PFSK-1 (cell line): ENCODE measurements at regions not wholly inside any gene's neighbourhood (a gene's known extent, or its start where the extent isn't known, plus 50 kb on each side); places are given as distances from the start of the nearest gene placed in this dataset.

ENCODE experiments used
- FOXP2 ChIP-seq: optimal IDR thresholded peaks from 2 replicates; pipeline ENCODE3; 2011; ENCODE audit warnings: borderline replicate concordance, control low read depth, inconsistent platforms; ENCODE audit not compliant: insufficient read depth; ENCODE audit errors: extremely low read length, extremely low read depth
- POLR2AphosphoS5 ChIP-seq: IDR thresholded peaks from 2 replicates; pipeline ENCODE4 v1.6.1; 2012; ENCODE audit warnings: low read depth, mild to moderate bottlenecking, control low read depth, low read length, moderate library complexity
- SIN3A ChIP-seq: IDR thresholded peaks from 2 replicates; pipeline ENCODE4 v1.6.1; 2012; ENCODE audit warnings: mild to moderate bottlenecking, low read length, moderate library complexity, borderline replicate concordance; ENCODE audit not compliant: insufficient read depth
- TAF1 ChIP-seq: IDR thresholded peaks from 2 replicates; pipeline ENCODE4 v1.6.1; 2012; ENCODE audit warnings: low read length, control low read depth, borderline replicate concordance; ENCODE audit not compliant: insufficient read depth
- TF ChIP-seq, protein P1 (sequence below), 2 experiments: IDR thresholded peaks; 2 replicates each; pipeline versions ENCODE4 v1.6.1 to v1.8.0; 2011 to 2012; ENCODE audit warnings: low read depth in 2 of 2, low read length in 2 of 2, control low read depth in 1 of 2, inconsistent platforms in 1 of 2, mild to moderate bottlenecking in 1 of 2, moderate library complexity in 1 of 2; ENCODE audit not compliant: insufficient read depth in 1 of 2

- TF ChIP-seq, protein P1, sequence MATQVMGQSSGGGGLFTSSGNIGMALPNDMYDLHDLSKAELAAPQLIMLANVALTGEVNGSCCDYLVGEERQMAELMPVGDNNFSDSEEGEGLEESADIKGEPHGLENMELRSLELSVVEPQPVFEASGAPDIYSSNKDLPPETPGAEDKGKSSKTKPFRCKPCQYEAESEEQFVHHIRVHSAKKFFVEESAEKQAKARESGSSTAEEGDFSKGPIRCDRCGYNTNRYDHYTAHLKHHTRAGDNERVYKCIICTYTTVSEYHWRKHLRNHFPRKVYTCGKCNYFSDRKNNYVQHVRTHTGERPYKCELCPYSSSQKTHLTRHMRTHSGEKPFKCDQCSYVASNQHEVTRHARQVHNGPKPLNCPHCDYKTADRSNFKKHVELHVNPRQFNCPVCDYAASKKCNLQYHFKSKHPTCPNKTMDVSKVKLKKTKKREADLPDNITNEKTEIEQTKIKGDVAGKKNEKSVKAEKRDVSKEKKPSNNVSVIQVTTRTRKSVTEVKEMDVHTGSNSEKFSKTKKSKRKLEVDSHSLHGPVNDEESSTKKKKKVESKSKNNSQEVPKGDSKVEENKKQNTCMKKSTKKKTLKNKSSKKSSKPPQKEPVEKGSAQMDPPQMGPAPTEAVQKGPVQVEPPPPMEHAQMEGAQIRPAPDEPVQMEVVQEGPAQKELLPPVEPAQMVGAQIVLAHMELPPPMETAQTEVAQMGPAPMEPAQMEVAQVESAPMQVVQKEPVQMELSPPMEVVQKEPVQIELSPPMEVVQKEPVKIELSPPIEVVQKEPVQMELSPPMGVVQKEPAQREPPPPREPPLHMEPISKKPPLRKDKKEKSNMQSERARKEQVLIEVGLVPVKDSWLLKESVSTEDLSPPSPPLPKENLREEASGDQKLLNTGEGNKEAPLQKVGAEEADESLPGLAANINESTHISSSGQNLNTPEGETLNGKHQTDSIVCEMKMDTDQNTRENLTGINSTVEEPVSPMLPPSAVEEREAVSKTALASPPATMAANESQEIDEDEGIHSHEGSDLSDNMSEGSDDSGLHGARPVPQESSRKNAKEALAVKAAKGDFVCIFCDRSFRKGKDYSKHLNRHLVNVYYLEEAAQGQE (IDR thresholded peaks at IDR 0.05; ENCODE audit: insufficient read depth in 1 of 2, low read depth in 2 of 2, low read length in 2 of 2): no peak
- TF ChIP-seq FOXP2 (no peak), SIN3A (no peak), POLR2AphosphoS5 (no peak), TAF1 (no peak)
Observed at GRCh38 chr7:51481421-51481820, 164.8 kb upstream of the COBL start.

DNA sequence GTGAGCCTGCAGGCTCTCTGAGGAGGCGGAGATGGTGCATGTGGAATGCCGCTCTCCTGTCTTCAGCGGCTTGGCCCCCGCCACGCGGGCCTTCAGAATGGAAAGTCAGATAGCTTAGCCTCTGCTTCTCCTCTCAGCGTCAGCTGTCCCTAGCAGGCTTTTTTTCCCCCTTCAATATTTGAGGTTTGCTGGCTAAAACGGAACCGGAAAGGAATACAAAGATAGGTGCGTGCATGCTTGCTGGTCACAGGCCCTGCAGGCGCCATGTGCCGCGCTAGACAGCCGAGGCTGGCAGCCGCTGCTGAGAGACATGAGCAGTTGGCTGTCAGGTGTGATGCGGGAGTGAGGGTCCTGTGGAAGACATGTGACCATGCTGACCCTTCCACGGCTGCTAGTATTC, 161.2 kb upstream of the COBL start:
- TF ChIP-seq SIN3A (no peak), FOXP2 (no peak), POLR2AphosphoS5 (no peak), TAF1 (no peak)
- TF ChIP-seq, protein P1 (IDR thresholded peaks at IDR 0.05; ENCODE audit: insufficient read depth in 1 of 2, low read depth in 2 of 2, low read length in 2 of 2): no peak

DNA sequence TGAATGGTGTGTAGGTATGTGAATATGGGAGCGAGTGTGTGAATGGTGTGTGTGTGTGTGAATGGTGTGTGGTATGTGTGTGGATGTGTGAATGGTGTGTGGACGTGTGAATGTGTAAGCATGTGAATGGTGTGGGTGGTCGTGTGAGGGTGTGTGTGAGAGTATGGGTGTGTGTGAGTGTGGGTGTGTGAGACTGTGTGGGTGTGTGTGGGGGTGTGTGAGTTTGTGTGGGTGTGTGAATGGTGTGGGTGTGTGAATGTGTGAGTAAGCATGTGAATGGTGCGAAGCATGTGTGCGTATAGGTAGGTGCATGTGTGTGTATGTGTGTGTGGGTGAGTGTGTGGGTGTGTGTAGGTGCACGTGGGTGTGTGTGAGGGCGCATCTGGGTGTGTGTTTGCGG, 160.7 kb upstream of the COBL start:
- TF ChIP-seq TAF1 (no peak), POLR2AphosphoS5 (no peak), SIN3A (no peak), FOXP2 (no peak)
- TF ChIP-seq, protein P1 (IDR thresholded peaks at IDR 0.05; ENCODE audit: insufficient read depth in 1 of 2, low read depth in 2 of 2, low read length in 2 of 2): no peak

DNA sequence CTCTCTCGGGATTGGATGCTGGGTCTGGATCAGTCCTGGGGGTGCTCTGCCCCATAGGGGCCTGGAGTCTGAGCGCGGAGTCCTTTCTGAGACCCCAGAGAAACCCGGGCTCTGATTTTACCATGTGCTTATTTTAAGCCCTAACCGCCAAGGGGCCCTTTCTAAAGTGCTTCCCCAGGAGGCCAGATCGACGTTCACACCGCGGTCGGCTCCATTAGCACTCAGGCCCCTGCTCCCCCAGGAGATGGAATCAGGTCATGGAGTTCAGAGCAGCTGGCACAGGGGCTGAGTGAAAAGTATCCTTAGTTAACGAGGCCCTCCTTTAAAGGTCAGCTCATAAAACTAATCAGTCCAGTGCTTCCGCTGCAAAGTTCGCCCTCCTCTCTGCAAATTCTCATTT, 159.4 kb upstream of the COBL start:
- TF ChIP-seq SIN3A (no peak), FOXP2 (no peak), POLR2AphosphoS5 (no peak), TAF1 (no peak)
- TF ChIP-seq, protein P1 (IDR thresholded peaks at IDR 0.05; ENCODE audit: insufficient read depth in 1 of 2, low read depth in 2 of 2, low read length in 2 of 2): no peak

DNA sequence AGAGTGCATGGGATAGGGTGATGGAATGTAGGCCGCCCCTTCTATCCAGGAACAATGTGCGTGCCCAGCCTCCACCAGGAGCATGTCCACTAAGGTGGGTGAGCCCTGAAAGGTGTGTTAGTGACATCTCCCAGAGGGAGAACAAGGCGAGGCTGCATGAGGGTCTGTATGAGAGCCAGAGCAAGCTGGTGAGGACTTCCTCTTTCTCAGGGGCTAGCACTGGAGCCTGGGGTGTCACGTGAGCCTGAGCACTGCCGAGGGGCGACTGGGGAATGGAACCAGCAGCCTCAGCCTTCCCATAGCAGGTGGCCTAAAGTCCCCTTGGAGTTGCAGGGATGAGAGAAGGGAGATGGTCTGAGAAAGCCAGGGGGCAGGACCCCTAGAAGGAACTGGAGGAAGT, 156.3 kb upstream of the COBL start:
- TF ChIP-seq, protein P1 (IDR thresholded peaks at IDR 0.05; ENCODE audit: insufficient read depth in 1 of 2, low read depth in 2 of 2, low read length in 2 of 2): no peak
